ENCODE measurements at regions not wholly inside any gene's neighbourhood (a gene's known extent, or its start where the extent isn't known, plus 50 kb on each side); places are given as distances from the start of the nearest gene placed in this dataset.

DNA sequence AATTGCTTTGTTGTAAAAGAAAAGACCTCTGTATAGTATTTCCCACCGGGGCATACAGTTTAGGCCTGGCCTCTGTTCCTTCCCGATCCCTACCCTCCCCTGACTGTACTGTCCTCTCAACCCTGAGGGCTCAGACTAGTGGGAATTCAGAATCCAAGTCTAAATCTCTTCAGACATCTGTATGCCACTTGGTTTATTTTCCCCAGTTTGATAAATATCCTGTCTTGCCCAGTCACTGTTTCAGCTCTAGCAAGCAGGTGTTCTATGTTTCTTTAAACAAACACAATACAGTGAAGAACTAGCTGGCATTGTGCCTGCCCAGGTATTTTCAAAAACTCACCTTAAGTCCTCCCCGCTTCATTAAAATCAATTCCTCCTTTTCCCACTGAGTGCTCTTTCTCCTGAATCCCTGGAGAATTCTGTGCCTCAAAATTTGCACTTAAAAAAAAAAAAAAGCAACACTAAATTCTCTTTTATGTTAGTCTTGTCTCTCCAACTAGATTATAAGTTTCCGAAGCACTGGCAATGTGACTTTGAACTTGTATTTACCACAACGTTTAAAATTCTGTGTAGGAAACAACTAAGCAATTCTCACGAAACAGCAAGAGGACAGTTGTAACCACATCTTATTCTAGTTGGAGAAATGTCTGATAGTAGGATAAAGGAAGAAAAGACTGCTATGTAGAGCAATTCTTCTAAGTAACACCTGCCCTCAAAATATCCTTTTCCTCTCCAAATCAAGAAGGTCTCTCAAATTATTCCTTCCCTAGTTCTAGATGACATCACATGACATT lies 112.0 kb upstream of the CARMIL1 start:
- DNase-seq, result no peak

- no peak for DNase-seq
Observed at GRCh38 chr6:25167961-25168360, 111.2 kb upstream of the CARMIL1 start.

- DNase-seq, result no peak
Observed at GRCh38 chr6:25168637-25169036, 110.5 kb upstream of the CARMIL1 start.

- no peak for DNase-seq
Observed at GRCh38 chr6:25169553-25169952, 109.6 kb upstream of the CARMIL1 start.

DNA sequence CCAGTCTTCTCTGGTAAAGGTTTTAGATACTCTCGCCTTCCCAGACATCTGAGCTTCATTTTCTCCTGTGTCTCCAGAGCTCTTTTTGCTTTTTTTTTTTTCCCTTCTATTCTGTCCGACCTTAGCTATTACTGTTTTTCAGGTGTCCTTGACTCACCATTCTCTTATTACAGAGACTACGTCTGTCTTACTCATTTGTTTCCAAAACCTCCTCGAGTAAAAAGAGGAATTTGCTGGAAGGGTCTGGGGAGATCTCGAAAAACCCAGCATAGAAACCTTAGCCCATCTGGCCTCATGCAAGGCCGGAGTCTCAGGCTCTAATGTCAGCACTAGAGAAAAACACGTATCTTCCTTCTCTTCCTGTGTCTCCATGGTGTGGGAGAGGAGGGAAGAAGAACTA lies 109.2 kb upstream of the CARMIL1 start:
- no peak for DNase-seq

DNA sequence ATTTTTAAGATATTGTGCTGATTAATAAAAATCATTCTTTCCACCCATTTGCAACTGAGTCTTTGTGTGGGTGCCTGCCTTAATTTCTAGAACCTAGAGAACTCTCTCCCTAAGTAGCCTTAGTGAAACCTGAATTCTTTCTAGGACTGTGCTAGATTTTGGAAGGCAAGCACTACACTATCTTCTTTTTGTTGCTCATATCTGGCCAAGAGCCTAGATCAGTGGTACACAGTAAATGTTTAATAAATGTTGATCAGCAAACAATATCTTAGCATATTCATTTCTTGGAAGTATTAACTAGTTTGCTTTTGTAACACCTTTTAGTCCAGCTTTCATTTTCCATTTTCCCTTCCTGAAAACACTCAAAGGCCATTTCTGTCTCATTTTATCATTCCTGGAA lies 108.5 kb upstream of the CARMIL1 start:
- no peak for DNase-seq

GRCh38 chr6:25171301-25171700 lies 107.9 kb upstream of the CARMIL1 start:
- no peak for DNase-seq

- no peak for DNase-seq
Observed at GRCh38 chr6:25172819-25173218, 106.4 kb upstream of the CARMIL1 start.

DNA sequence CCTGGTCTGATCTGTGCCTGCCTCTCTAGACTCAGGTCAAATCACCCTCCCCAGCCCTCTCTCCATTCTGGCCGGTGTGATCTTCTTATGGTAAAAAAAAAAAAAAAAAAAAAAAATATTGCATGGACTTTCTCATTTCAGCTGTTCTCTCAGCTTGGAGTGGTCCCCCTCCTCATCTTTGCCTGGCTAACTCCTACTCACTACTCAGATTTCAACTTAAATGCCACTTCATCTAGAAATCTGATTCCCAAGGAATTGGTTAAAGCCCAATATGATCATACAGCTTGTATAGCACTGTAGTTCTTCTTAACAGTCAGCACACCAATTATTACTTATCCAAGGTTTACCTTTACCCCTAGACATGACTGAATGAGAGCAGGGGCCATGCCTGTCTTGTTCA lies 105.9 kb upstream of the CARMIL1 start:
- DNase-seq, result no peak

DNA sequence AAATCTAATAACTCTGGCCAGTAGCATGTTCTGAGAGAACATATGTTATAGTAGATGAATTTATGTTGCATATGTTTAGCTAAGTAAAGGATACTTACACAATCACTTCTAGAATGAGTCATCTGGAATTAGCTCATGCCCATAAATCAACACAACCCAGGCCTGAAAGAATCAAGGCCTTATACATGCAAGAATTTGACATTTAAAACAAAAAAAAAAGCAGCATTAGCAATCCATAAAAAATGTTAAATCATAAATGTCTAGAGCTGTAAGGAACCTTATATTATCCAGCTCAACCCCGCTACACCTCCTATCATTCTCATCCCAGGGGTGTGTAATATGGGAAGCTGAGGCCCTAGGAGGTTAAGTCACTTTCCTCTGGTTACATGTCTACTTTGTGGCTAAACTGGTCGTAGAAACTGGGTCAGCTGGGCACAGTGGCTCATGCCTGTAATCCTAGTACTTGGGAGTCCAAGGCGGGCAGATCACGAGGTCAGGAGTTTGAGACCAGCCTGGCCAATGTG lies 105.2 kb upstream of the CARMIL1 start:
- DNase-seq, result no peak

DNA sequence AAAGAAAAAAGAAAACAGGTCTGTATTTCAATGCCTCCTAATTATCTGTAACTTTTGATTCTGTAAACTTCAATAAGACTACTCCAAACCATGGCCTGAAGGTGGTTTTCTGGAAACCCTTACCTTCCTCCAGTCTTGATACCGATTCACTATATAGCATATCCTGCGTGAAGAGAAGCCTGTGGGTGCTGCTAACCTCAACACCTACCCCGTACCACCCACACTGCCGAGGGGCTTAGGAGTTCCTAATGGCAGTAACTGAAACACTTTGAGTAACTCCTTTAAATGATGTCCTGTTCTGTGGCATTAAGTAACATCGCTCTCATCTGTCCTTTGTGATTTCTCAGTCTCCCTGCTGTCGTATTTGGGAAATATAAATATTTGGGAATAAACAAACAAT lies 104.5 kb upstream of the CARMIL1 start:
- DNase-seq, result no peak

- DNase-seq, result no peak
Observed at GRCh38 chr6:25175196-25175595, 104.0 kb upstream of the CARMIL1 start.

- DNase-seq, result no peak
Observed at GRCh38 chr6:25175681-25176080, 103.5 kb upstream of the CARMIL1 start.

DNA sequence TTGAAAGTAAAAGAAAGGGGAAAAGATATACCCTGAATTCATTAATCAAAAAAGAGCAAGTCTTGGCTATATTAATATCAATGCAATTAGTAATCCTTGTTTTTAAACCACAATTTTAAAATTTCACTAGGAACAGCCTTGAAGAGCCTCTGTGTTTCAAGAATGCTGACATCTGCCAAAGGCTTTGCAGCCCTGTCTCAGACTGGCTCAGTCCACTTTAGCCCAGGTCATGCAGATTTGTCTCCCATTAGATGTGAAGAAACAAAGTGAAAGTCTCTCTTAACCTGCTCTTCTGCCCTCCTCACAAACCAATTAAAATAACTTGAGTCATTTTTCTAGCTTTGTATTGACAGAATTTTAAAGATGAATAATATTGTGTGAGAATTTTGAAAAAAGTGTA lies 102.7 kb upstream of the CARMIL1 start:
- no peak for DNase-seq

GRCh38 chr6:25177500-25178028 lies 101.6 kb upstream of the CARMIL1 start:
- no peak for DNase-seq

DNA sequence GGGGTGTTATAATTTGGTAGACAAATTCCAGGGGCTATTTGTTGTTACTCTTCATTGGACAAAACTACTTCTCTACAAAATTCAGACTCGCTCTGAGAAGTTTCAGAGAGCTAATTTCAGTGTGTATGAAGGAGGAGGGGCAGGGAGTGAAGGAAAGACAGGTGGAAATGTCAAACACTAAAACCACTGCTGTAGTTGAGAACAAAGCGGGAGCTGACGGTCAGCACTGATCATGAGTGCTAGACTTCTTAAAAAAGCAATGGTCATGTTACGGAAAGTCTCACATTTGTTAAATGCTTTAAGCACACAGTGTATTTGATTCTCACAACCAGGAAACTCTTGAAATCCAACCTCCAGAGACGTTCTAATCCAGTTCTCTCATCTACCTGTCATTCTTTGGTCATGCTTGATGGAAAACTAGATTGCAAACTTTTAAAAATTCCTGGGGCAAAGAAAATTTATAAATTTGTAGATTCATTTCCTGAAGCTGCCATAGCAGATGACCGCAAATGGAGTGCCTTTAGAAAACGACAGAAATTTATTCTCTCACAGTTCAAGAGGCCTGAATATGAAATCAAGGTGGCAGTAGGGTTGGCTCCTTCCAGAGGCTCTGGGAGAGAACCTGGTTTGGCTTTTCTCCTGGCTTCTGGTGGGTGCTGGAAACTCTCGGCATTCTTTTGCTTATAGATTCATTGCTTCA lies 100.7 kb upstream of the CARMIL1 start:
- DNase-seq, result no peak

GRCh38 chr6:25179051-25179778 lies 100.0 kb upstream of the CARMIL1 start:
- DNase-seq, result no peak

- DNase-seq, result no peak
Observed at GRCh38 chr6:25180630-25181349, 98.4 kb upstream of the CARMIL1 start.

GRCh38 chr6:25181350-25181724 lies 97.8 kb upstream of the CARMIL1 start:
- DNase-seq, result no peak

DNA sequence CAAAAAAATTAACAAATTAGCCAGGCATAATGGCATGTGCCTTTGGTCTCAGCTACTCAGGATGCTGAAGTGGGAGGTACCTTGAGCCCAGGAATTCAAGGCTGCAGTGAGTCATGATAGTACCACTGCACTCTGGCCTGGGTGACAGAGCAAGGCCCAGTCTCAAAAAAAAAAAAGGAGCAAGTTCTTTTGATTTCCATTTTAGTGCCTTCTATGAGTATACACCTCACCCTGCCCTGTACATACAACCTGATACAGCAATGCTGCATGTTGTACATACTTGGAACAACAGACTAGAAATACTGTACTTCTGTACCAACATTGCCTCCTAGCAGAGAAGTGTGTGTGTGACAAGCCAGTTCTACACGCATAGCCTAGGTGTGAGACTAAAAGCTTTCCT lies 97.3 kb upstream of the CARMIL1 start:
- DNase-seq, result no peak

- no peak for DNase-seq
Observed at GRCh38 chr6:25186919-25187318, 92.3 kb upstream of the CARMIL1 start.

DNA sequence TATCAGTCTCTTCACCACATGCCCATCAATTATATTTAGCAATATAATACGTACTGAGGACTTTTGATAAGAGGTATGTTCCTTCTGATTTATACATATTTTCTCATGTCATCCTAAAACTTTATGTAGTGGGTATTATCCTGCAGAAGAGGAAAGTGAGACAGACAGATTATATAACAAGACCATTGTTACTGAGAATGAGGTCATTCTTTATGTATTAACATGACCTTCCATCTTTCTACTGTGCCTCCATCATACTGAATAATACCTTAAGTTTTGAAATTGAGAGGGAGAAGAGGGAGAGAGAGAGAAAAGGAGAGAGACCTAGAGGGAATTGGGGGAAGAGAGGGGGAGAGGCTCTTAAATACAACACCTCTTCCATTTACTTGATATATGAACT lies 90.9 kb upstream of the CARMIL1 start:
- no peak for DNase-seq

Measured in activated naive CD4-positive, alpha-beta T cell treated with anti-CD3 and anti-CD28 coated beads, Interleukin-2, amount 50 U/mL, for 16 hours (primary cell).